Mesendoderm (in vitro differentiated cells): ENCODE measurements at regions not wholly inside any gene's neighbourhood (a gene's known extent, or its start where the extent isn't known, plus 50 kb on each side); places are given as distances from the start of the nearest gene placed in this dataset.

ENCODE experiments used
- DNase-seq: peaks from one replicate; pipeline ENCODE4 v3.0.0; 2013
- H2AK5ac ChIP-seq: 2 replicates; pipeline ENCODE4 v1.6.1; 2013; ENCODE audit warnings: low read length, inconsistent platforms
- H2BK120ac ChIP-seq: 2 replicates; pipeline ENCODE4 v1.6.1; 2013; ENCODE audit warnings: low read depth, mild to moderate bottlenecking, low read length, moderate library complexity, mixed read lengths
- H2BK15ac ChIP-seq: replicated peaks from 2 replicates; pipeline ENCODE4 v1.6.1; 2013; ENCODE audit warnings: low read depth, mild to moderate bottlenecking, moderate library complexity
- H2BK5ac ChIP-seq: 2 replicates; pipeline ENCODE4 v1.6.1; 2013; ENCODE audit warnings: low read length, inconsistent platforms
- H3K18ac ChIP-seq: 2 replicates; pipeline ENCODE4 v1.6.1; 2013; ENCODE audit warnings: mild to moderate bottlenecking, low read length, mixed read lengths
- H3K23ac ChIP-seq: one replicate; pipeline ENCODE4 v1.6.1; 2013; ENCODE audit warnings: low read length
- H3K27ac ChIP-seq: 2 replicates; pipeline ENCODE4 v1.5.1; 2013; ENCODE audit warnings: low read depth, mild to moderate bottlenecking, inconsistent platforms, low read length, moderate library complexity
- H3K27me3 ChIP-seq: 2 replicates; pipeline ENCODE4 v1.6.1; 2013; ENCODE audit warnings: low read length, control low read depth, mild to moderate bottlenecking, inconsistent platforms; ENCODE audit not compliant: insufficient read depth, poor library complexity
- H3K36me3 ChIP-seq: 2 replicates; pipeline ENCODE4 v1.6.1; 2013; ENCODE audit warnings: low read length, inconsistent platforms; ENCODE audit not compliant: control insufficient read depth, insufficient read depth
- H3K4ac ChIP-seq: one replicate; pipeline ENCODE4 v1.6.1; 2013; ENCODE audit warnings: low read depth, mild to moderate bottlenecking, low read length, moderate library complexity
- H3K4me1 ChIP-seq: 2 replicates; pipeline ENCODE4 v1.6.1; 2013; ENCODE audit warnings: low read depth, low read length, inconsistent platforms; ENCODE audit not compliant: control insufficient read depth
- H3K4me2 ChIP-seq: 2 replicates; pipeline ENCODE4 v1.6.1; 2013; ENCODE audit warnings: low read length
- H3K4me3 ChIP-seq: 2 replicates; pipeline ENCODE4 v1.5.1; 2013; ENCODE audit warnings: mild to moderate bottlenecking, low read length
- H3K56ac ChIP-seq: one replicate; pipeline ENCODE4 v1.6.1; 2013; ENCODE audit warnings: low read length
- H3K79me1 ChIP-seq: 2 replicates; pipeline ENCODE4 v1.6.1; 2013; ENCODE audit warnings: low read length, inconsistent platforms
- H3K79me2 ChIP-seq: 2 replicates; pipeline ENCODE4 v1.6.1; 2013; ENCODE audit warnings: mild to moderate bottlenecking, low read length; ENCODE audit not compliant: control insufficient read depth, insufficient read depth
- H3K9ac ChIP-seq: 2 replicates; pipeline ENCODE4 v1.6.1; 2013; ENCODE audit warnings: low read length, inconsistent platforms
- H4K5ac ChIP-seq: one replicate; pipeline ENCODE4 v1.6.1; 2013; ENCODE audit warnings: low read length
- H4K8ac ChIP-seq: one replicate; pipeline ENCODE4 v1.6.1; 2013; ENCODE audit warnings: low read depth, mild to moderate bottlenecking, control low read depth, low read length, moderate library complexity
- WGBS: extraction: QIAGEN DNeasy Blood & Tissue Kit; methylation state at CpG from one replicate; pipeline ENCODE4 v1.1.7; 2013; ENCODE audit warnings: low lambda C conversion rate, missing lambda C conversion rate; ENCODE audit not compliant: insufficient coverage; ENCODE audit errors: extremely low coverage; 5-methylcytosine and 5-hydroxymethylcytosine counted together

DNA sequence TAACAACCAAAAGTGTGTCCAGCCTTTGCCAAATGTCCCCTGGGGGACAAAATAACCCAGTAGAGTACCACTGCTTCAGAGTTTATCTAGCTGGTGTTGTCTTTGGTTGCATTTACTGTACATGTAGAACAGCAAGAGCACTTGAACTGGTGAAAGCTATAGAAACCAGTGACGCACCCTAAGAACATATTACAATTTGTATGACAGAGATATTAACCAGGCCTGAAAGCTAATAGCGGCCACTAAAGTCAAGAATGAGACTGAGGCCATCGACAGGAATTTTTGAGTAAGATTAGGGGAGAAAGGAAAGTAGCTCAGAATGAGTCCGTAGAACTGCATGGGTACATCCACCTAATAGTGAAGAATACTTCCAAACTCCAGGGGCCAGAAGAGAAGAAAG lies 236.2 kb downstream of the MTERF1 start:
- H3K56ac ChIP-seq, result no peak overlapping the region
- no peaks in the 10 kb centered on the region for H3K79me1 ChIP-seq
- H3K27me3 ChIP-seq, result no peaks in the 10 kb centered on the region
- no peak overlapping the region for H3K4me2 ChIP-seq
- no peaks in the 10 kb centered on the region for H3K36me3 ChIP-seq
- no peak overlapping the region for H3K23ac ChIP-seq
- WGBS, result no CpG with 5 or more reads among the region's 4 CpGs
- no peak overlapping the region for H4K8ac ChIP-seq
- no peaks in the 10 kb centered on the region for H3K79me2 ChIP-seq
- no peak for DNase-seq
- no peak overlapping the region for H4K5ac ChIP-seq
- no peak overlapping the region for H3K4ac ChIP-seq
- H2BK15ac ChIP-seq, result no peak overlapping the region
- no peak overlapping the region for H3K27ac ChIP-seq
- H3K18ac ChIP-seq, result no peak overlapping the region
- H3K9ac ChIP-seq, result no peak overlapping the region
- H2AK5ac ChIP-seq, result no peak overlapping the region
- H3K4me1 ChIP-seq, result no peaks in the 10 kb centered on the region
- no peak overlapping the region for H2BK5ac ChIP-seq
- H3K4me3 ChIP-seq, result no peak overlapping the region
- no peak overlapping the region for H2BK120ac ChIP-seq

DNA sequence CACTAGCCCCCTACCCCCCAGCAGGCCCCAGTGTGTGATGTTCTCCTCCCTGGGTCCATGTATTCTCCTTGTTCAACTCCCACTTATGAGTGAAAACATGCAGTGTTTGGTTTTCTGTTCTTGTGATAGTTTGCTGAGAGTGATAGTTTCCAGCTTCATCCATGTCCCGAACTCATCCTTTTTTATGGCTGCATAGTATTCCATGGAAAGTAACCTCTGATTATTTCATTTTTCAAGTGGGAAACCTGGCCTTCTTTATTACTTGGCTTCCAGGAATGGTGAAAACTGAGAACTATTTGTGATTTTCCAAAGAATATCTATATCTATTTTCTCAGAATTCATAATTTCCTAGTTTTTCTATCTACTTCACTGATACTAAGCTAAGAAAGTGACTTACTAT lies 235.0 kb downstream of the MTERF1 start:
- H2AK5ac ChIP-seq, result no peak overlapping the region
- no peak overlapping the region for H3K4me2 ChIP-seq
- H2BK120ac ChIP-seq, result no peak overlapping the region
- no peaks in the 10 kb centered on the region for H3K4me1 ChIP-seq
- no peak overlapping the region for H3K4ac ChIP-seq
- H3K56ac ChIP-seq, result no peak overlapping the region
- H4K8ac ChIP-seq, result no peak overlapping the region
- no peak overlapping the region for H2BK15ac ChIP-seq
- no peaks in the 10 kb centered on the region for H3K79me2 ChIP-seq
- H3K9ac ChIP-seq, result no peak overlapping the region
- H2BK5ac ChIP-seq, result no peak overlapping the region
- no peak overlapping the region for H4K5ac ChIP-seq
- H3K79me1 ChIP-seq, result no peaks in the 10 kb centered on the region
- DNase-seq, result no peak
- no peak overlapping the region for H3K4me3 ChIP-seq
- no peaks in the 10 kb centered on the region for H3K27me3 ChIP-seq
- no peak overlapping the region for H3K27ac ChIP-seq
- no peaks in the 10 kb centered on the region for H3K36me3 ChIP-seq
- no peak overlapping the region for H3K18ac ChIP-seq
- WGBS, result no CpG with 5 or more reads among the region's 1 CpG
- no peak overlapping the region for H3K23ac ChIP-seq

DNA sequence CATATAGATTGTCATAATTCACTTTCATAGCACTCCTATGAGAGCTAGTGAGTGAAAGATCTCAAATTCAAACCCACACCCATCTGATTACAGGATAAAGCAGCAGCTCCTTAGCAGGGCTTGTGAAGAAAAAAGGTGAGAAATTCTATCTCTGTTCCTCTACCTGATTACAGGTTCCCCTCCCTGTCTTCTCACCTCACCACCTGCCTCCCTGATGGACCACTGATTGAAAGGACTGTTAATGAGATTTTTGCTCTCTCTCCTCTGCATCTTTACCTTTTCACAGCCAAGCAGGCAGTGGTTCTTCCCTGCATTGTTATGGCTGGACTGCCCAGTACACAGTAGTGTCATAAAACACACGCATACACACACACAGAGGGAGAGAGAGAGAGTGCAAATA lies 228.5 kb downstream of the MTERF1 start:
- no peaks in the 10 kb centered on the region for H3K79me1 ChIP-seq
- no peak overlapping the region for H3K18ac ChIP-seq
- no peaks in the 10 kb centered on the region for H3K36me3 ChIP-seq
- no peak overlapping the region for H2BK15ac ChIP-seq
- DNase-seq, result peak; percentile 73
- H4K5ac ChIP-seq, result no peak overlapping the region
- no peak overlapping the region for H3K56ac ChIP-seq
- no peaks in the 10 kb centered on the region for H3K27me3 ChIP-seq
- H3K9ac ChIP-seq, result no peak overlapping the region
- no peak overlapping the region for H3K23ac ChIP-seq
- H2BK5ac ChIP-seq, result no peak overlapping the region
- H3K4me2 ChIP-seq, result no peak overlapping the region
- H3K79me2 ChIP-seq, result no peaks in the 10 kb centered on the region
- no peak overlapping the region for H2AK5ac ChIP-seq
- no peak overlapping the region for H3K4ac ChIP-seq
- H3K4me3 ChIP-seq, result no peak overlapping the region
- H4K8ac ChIP-seq, result no peak overlapping the region
- no CpG with 5 or more reads among the region's 1 CpG for WGBS
- H3K4me1 ChIP-seq, result peaks cover 9% of the 10 kb centered on the region
- H2BK120ac ChIP-seq, result no peak overlapping the region
- H3K27ac ChIP-seq, result no peak overlapping the region

DNA sequence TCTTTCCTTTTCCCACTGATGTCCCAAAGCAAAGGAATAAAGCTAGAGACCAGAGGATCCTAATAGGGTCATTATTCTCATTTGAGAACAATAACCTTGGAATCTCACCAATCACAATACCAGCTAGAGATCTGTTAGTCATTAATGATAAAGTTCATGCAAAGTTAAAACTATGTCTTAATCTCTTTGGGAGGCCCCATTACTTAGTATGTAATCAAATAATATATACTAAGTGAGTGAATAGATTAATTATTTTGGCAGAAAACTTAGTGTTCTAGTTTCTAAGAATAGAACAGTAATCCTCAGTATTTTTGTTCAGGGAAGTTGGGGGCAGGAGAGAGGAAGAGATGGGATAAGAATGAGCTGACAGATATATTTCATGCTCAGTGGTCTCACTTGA lies 227.2 kb downstream of the MTERF1 start:
- no peak overlapping the region for H3K23ac ChIP-seq
- H3K4me3 ChIP-seq, result no peak overlapping the region
- H3K18ac ChIP-seq, result no peak overlapping the region
- H3K4me2 ChIP-seq, result no peak overlapping the region
- DNase-seq, result no peak
- no peak overlapping the region for H3K27ac ChIP-seq
- H3K56ac ChIP-seq, result no peak overlapping the region
- H2BK5ac ChIP-seq, result no peak overlapping the region
- H2BK15ac ChIP-seq, result no peak overlapping the region
- no peak overlapping the region for H3K9ac ChIP-seq
- H3K79me2 ChIP-seq, result no peaks in the 10 kb centered on the region
- H3K4me1 ChIP-seq, result peaks cover 9% of the 10 kb centered on the region
- H3K27me3 ChIP-seq, result no peaks in the 10 kb centered on the region
- H3K79me1 ChIP-seq, result no peaks in the 10 kb centered on the region
- no peaks in the 10 kb centered on the region for H3K36me3 ChIP-seq
- no peak overlapping the region for H3K4ac ChIP-seq
- H4K8ac ChIP-seq, result no peak overlapping the region
- H2AK5ac ChIP-seq, result no peak overlapping the region
- H4K5ac ChIP-seq, result no peak overlapping the region
- H2BK120ac ChIP-seq, result no peak overlapping the region

DNA sequence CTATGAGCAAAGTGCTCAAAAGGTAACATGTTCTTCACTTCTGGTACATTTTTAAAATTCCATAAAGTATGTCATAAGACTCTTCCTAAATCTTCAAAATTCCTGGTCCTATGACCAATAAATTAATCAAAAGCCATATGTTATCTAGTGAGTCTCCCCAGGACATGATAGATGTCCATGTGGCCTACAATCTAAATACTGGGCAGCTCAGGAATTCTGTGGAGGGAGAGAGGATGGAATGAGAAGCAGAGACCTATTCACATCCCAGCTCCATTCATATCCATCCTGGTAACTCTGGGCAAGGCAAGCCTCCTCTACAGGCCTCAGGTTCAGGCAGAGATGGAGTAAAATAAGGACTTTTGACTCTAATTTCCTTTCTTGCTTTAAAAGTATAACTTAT lies 224.8 kb downstream of the MTERF1 start:
- no peaks in the 10 kb centered on the region for H3K36me3 ChIP-seq
- H4K5ac ChIP-seq, result no peak overlapping the region
- H3K4me2 ChIP-seq, result no peak overlapping the region
- H2BK120ac ChIP-seq, result no peak overlapping the region
- no peaks in the 10 kb centered on the region for H3K27me3 ChIP-seq
- no peak overlapping the region for H4K8ac ChIP-seq
- no peak overlapping the region for H3K4ac ChIP-seq
- no peak overlapping the region for H3K4me3 ChIP-seq
- no peak overlapping the region for H3K23ac ChIP-seq
- H2AK5ac ChIP-seq, result no peak overlapping the region
- peaks cover 9% of the 10 kb centered on the region for H3K4me1 ChIP-seq
- H3K27ac ChIP-seq, result no peak overlapping the region
- H3K9ac ChIP-seq, result no peak overlapping the region
- H3K79me2 ChIP-seq, result no peaks in the 10 kb centered on the region
- DNase-seq, result no peak
- H3K56ac ChIP-seq, result no peak overlapping the region
- no peaks in the 10 kb centered on the region for H3K79me1 ChIP-seq
- no peak overlapping the region for H2BK5ac ChIP-seq
- H2BK15ac ChIP-seq, result no peak overlapping the region
- no peak overlapping the region for H3K18ac ChIP-seq

DNA sequence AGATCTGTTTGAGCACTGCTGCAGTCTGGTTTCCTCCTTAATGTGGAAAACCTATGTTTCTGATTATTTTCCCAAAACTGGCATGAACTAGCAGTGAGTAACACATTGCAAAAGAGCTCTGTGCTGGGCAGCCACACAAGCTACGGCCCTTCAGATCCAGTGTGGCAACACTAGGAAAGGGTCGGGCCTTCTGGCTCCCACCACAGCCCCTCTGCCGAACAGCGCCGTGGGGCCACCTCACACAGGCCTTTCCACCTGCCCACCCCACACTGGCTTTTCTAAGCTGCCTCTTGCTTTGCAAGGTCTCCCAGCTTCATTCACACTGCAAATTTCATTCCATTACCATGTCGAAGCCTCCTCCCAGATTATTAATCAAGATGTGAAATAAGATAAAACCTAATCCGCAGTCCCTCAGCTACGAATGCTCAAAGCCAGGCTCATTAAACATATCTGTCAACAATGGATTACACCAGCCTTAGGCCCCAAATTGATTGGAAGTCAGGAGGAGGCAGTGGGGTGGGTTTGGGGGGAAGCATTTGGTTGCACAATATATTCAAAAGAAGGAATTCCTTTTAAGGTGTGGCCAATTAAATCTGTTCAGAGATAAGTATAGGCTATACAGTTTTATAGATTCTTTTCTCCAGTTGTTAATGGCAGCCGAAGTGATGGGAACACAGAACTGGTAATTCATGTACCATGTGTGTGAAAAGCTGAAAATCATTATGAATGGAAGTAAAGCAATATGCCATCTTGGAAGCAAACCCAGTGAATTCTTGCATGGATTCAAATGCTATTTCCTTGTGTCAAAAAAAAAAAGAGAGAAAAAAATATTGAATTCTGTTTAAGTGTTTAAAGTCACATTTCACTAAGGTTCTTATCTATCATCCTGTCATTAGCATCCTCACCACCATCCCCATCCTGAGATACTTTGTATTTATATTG lies 223.7 kb downstream of the MTERF1 start:
- no peak overlapping the region for H3K56ac ChIP-seq
- no peak overlapping the region for H4K8ac ChIP-seq
- no peak overlapping the region for H3K9ac ChIP-seq
- no peak overlapping the region for H2BK5ac ChIP-seq
- no peak overlapping the region for H3K18ac ChIP-seq
- no peaks in the 10 kb centered on the region for H3K79me2 ChIP-seq
- no peaks in the 10 kb centered on the region for H3K36me3 ChIP-seq
- no peak overlapping the region for H3K4ac ChIP-seq
- no peaks in the 10 kb centered on the region for H3K79me1 ChIP-seq
- DNase-seq, result peak; percentile 56
- no peak overlapping the region for H3K4me2 ChIP-seq
- no peaks in the 10 kb centered on the region for H3K27me3 ChIP-seq
- no peak overlapping the region for H3K27ac ChIP-seq
- no peak overlapping the region for H4K5ac ChIP-seq
- H2AK5ac ChIP-seq, result no peak overlapping the region
- no peak overlapping the region for H2BK120ac ChIP-seq
- H2BK15ac ChIP-seq, result no peak overlapping the region
- WGBS, result no CpG with 5 or more reads among the region's 9 CpGs
- no peak overlapping the region for H3K4me3 ChIP-seq
- H3K4me1 ChIP-seq, result peaks cover 9% of the 10 kb centered on the region
- H3K23ac ChIP-seq, result no peak overlapping the region
